Ascending aorta (tissue), 2 donors: ENCODE measurements at regions not wholly inside any gene's neighbourhood (a gene's known extent, or its start where the extent isn't known, plus 50 kb on each side); places are given as distances from the start of the nearest gene placed in this dataset.
"Not testable (repeated sequence)": the region's sequence is repeated elsewhere in the genome, so short reads cannot be mapped to it uniquely, and the experiment has no call there.

Experiments used
- DNase-seq, 2 donors: peaks; one replicate each; pipeline ENCODE4 v3.0.0-alpha.2; 2019; ENCODE audit warnings: low spot score in 2 of 2
- H3K27ac ChIP-seq, 2 donors: fragments of 200-600 bp; sonication (generic); one replicate each; pipeline ENCODE4 v1.5.1; 2016 to 2017; ENCODE audit warnings: mild to moderate bottlenecking in 1 of 2
- H3K27me3 ChIP-seq: fragments of 200-600 bp; sonication (generic); one replicate; pipeline ENCODE4 v1.5.1; 2017
- H3K36me3 ChIP-seq, 2 donors: fragments of 200-600 bp; sonication (generic); one replicate each; pipeline ENCODE4 v1.5.1; 2016
- H3K4me1 ChIP-seq, 2 donors: fragments of 200-600 bp; sonication (generic); one replicate each; pipeline ENCODE4 v1.5.1; 2016 to 2017; ENCODE audit warnings: mild to moderate bottlenecking in 1 of 2
- H3K4me3 ChIP-seq, 2 donors: fragments of 200-600 bp; sonication (generic); one replicate each; pipeline ENCODE4 v1.5.1; 2016 to 2017; ENCODE audit warnings: mild to moderate bottlenecking in 1 of 2
- H3K9me3 ChIP-seq, 2 donors: fragments of 200-600 bp; sonication (generic); one replicate each; pipeline ENCODE4 v1.5.1; 2016
- CTCF ChIP-seq, 3 experiments: fragments of 200-600 bp in 2 of 3; fragments of 450-650 bp in 1 of 3; sonication (generic) in 2 of 3; IDR thresholded peaks; one replicate each; pipeline ENCODE4 v1.5.1; 2016 to 2019; ENCODE audit warnings: antibody characterized with exemption in 3 of 3, mild to moderate bottlenecking in 1 of 3, moderate library complexity in 1 of 3
- intact Hi-C: fragments of 100-400 bp; cut with DNase I; formaldehyde crosslinking; loops from one replicate; pipeline ENCODE4 v1.15.1; 2023

- no peak for TF ChIP-seq CTCF (IDR thresholded peaks at IDR 0.05)
- Histone ChIP-seq H3K4me3 (no peak overlapping the region), H3K9me3 (no peaks in the 10 kb centered on the region), H3K27me3 (no peaks in the 10 kb centered on the region), H3K4me1 (peaks cover 0 to 3% of the 10 kb centered on the region in 2 donors), H3K36me3 (no peaks in the 10 kb centered on the region), H3K27ac (no peak overlapping the region)
- intact Hi-C loops, result no loop called here
- peak in 1 of 2 donors; percentile 59 for DNase-seq
Observed at GRCh38 chr22:23383491-23384361, 196.4 kb downstream of the IGLL1 start.

GRCh38 chr22:23382428-23383218 lies 197.5 kb downstream of the IGLL1 start:
- Histone ChIP-seq H3K9me3 (no peaks in the 10 kb centered on the region), H3K4me1 (peaks cover 0 to 3% of the 10 kb centered on the region in 2 donors), H3K27ac (no peak overlapping the region), H3K27me3 (no peaks in the 10 kb centered on the region), H3K36me3 (no peaks in the 10 kb centered on the region), H3K4me3 (no peak overlapping the region)
- intact Hi-C loops, result no loop called here
- no peak for TF ChIP-seq CTCF (IDR thresholded peaks at IDR 0.05)
- DNase-seq, result peak in 1 of 2 donors; percentile 52

- peaks cover 0 to 3% of the 10 kb centered on the region in 2 donors for H3K4me1 ChIP-seq
- no peaks in the 10 kb centered on the region for H3K27me3 ChIP-seq
- H3K27ac ChIP-seq, result no peak overlapping the region
- intact Hi-C loops, result no loop called here
- H3K4me3 ChIP-seq, result no peak overlapping the region
- TF ChIP-seq CTCF (IDR thresholded peaks at IDR 0.05), result no peak
- no peaks in the 10 kb centered on the region for H3K36me3 ChIP-seq
- H3K9me3 ChIP-seq, result no peaks in the 10 kb centered on the region
- DNase-seq, result peak in 1 of 2 donors; percentile 53
Observed at GRCh38 chr22:23381661-23382427, 198.2 kb downstream of the IGLL1 start.

- no peak overlapping the region for H3K27ac ChIP-seq
- no peaks in the 10 kb centered on the region for H3K9me3 ChIP-seq
- H3K4me3 ChIP-seq, result no peak overlapping the region
- H3K36me3 ChIP-seq, result no peaks in the 10 kb centered on the region
- H3K27me3 ChIP-seq, result no peaks in the 10 kb centered on the region
- no peak for DNase-seq
- peaks cover 0 to 3% of the 10 kb centered on the region in 2 donors for H3K4me1 ChIP-seq
- no peak for TF ChIP-seq CTCF (IDR thresholded peaks at IDR 0.05)
- intact Hi-C loops, result no loop called here
Observed at GRCh38 chr22:23380911-23381310, 199.2 kb downstream of the IGLL1 start.

- no peak overlapping the region for H3K27ac ChIP-seq
- no peak for TF ChIP-seq CTCF (IDR thresholded peaks at IDR 0.05)
- no peak for DNase-seq
- intact Hi-C loops, result no loop called here
- peaks cover 0 to 3% of the 10 kb centered on the region in 2 donors for H3K4me1 ChIP-seq
- H3K36me3 ChIP-seq, result no peaks in the 10 kb centered on the region
- no peaks in the 10 kb centered on the region for H3K9me3 ChIP-seq
- H3K27me3 ChIP-seq, result no peaks in the 10 kb centered on the region
- H3K4me3 ChIP-seq, result no peak overlapping the region
Observed at GRCh38 chr22:23380230-23380573, 199.9 kb downstream of the IGLL1 start.

- H3K9me3 ChIP-seq, H3K27ac ChIP-seq, DNase-seq, H3K4me3 ChIP-seq, intact Hi-C loops, H3K4me1 ChIP-seq, H3K36me3 ChIP-seq, H3K27me3 ChIP-seq: not testable (repeated sequence)
Observed at GRCh38 chr22:23379540-23380229, 199.4 kb downstream of the BCR start.
